Upper lobe of right lung (tissue), 1 donor: ENCODE measurements at regions not wholly inside any gene's neighbourhood (a gene's known extent, or its start where the extent isn't known, plus 50 kb on each side); places are given as distances from the start of the nearest gene placed in this dataset.

ENCODE experiments used
- ATAC-seq: fragments of 200-7000 bp; cut with Tn5 transposase; one replicate; pipeline ENCODE4 v1.9.1; 2020; ENCODE audit warnings: mild to moderate bottlenecking, moderate library complexity
- DNase-seq: peaks from one replicate; pipeline ENCODE4 v3.0.0-alpha.2; 2020
- H3K27ac ChIP-seq: fragments of 200-600 bp; one replicate; pipeline ENCODE4 v1.8.0; 2022
- H3K27me3 ChIP-seq: fragments of 200-600 bp; one replicate; pipeline ENCODE4 v1.8.0; 2022; ENCODE audit warnings: mild to moderate bottlenecking
- H3K36me3 ChIP-seq: fragments of 200-600 bp; one replicate; pipeline ENCODE4 v1.8.0; 2022
- H3K4me1 ChIP-seq: fragments of 200-600 bp; one replicate; pipeline ENCODE4 v1.8.0; 2022
- H3K4me3 ChIP-seq: fragments of 200-600 bp; one replicate; pipeline ENCODE4 v1.8.0; 2022; ENCODE audit warnings: mild to moderate bottlenecking
- H3K9me3 ChIP-seq: fragments of 200-600 bp; one replicate; pipeline ENCODE4 v1.8.0; 2022
- CTCF ChIP-seq: fragments of 200-600 bp; IDR thresholded peaks from one replicate; pipeline ENCODE4 v1.8.0; 2022; ENCODE audit warnings: antibody characterized with exemption
- intact Hi-C: fragments of 100-400 bp; cut with DNase I; formaldehyde crosslinking; loops from one replicate; pipeline ENCODE4 v1.11.0; 2022
- donor health status: DM: no; HTN: yes; CAD: no; lungs with severe emphysema.

GRCh38 chr3:21138085-21138484, 612.9 kb downstream of the ZNF385D start:
- no peak for TF ChIP-seq CTCF
- Histone ChIP-seq H3K27ac (no peak overlapping the region), H3K36me3 (no peaks in the 10 kb centered on the region), H3K9me3 (no peaks in the 10 kb centered on the region), H3K4me3 (no peak overlapping the region), H3K27me3 (no peaks in the 10 kb centered on the region), H3K4me1 (no peaks in the 10 kb centered on the region)
- ATAC-seq (no peak), DNase-seq (no peak)
- intact Hi-C loops, result no loop called here

GRCh38 chr3:21132896-21133295, 618.1 kb downstream of the ZNF385D start:
- Histone ChIP-seq H3K27me3 (no peaks in the 10 kb centered on the region), H3K36me3 (no peaks in the 10 kb centered on the region), H3K4me3 (no peak overlapping the region), H3K9me3 (no peaks in the 10 kb centered on the region), H3K27ac (no peak overlapping the region), H3K4me1 (no peaks in the 10 kb centered on the region)
- ATAC-seq, result no peak
- DNase-seq, result no peak
- intact Hi-C loops, result no loop called here
- TF ChIP-seq CTCF, result no peak

- H3K27me3 ChIP-seq, result no peaks in the 10 kb centered on the region
- no peak for TF ChIP-seq CTCF
Observed at GRCh38 chr3:21120826-21121225, 630.2 kb downstream of the ZNF385D start.

GRCh38 chr3:21117370-21117769, 633.6 kb downstream of the ZNF385D start:
- H3K36me3 ChIP-seq, result no peaks in the 10 kb centered on the region
- DNase-seq (no peak), ATAC-seq (peak; percentile 50)
- no peak overlapping the region for H3K27ac ChIP-seq
- no peaks in the 10 kb centered on the region for H3K4me1 ChIP-seq
- no peak for TF ChIP-seq CTCF
- no peaks in the 10 kb centered on the region for H3K9me3 ChIP-seq
- intact Hi-C loops, result no loop called here
- no peak overlapping the region for H3K4me3 ChIP-seq
- no peaks in the 10 kb centered on the region for H3K27me3 ChIP-seq

More at GRCh38 chr3:21120826-21121225, 630.2 kb downstream of the ZNF385D start:
- ATAC-seq (no peak), DNase-seq (no peak)
- Histone ChIP-seq H3K27ac (no peak overlapping the region), H3K4me3 (no peak overlapping the region), H3K9me3 (no peaks in the 10 kb centered on the region), H3K4me1 (no peaks in the 10 kb centered on the region), H3K36me3 (no peaks in the 10 kb centered on the region)
- intact Hi-C loops, result no loop called here

- H3K36me3 ChIP-seq, result no peaks in the 10 kb centered on the region
- H3K27ac ChIP-seq, result no peak overlapping the region
- H3K27me3 ChIP-seq, result no peaks in the 10 kb centered on the region
- ATAC-seq, result no peak
- no peaks in the 10 kb centered on the region for H3K4me1 ChIP-seq
- intact Hi-C loops, result no loop called here
- no peak for TF ChIP-seq CTCF
- DNase-seq, result no peak
- no peak overlapping the region for H3K4me3 ChIP-seq
- H3K9me3 ChIP-seq, result no peaks in the 10 kb centered on the region
Observed at GRCh38 chr3:21109056-21109455, 642.0 kb downstream of the ZNF385D start.

GRCh38 chr3:21105784-21106183, 645.2 kb downstream of the ZNF385D start:
- Histone ChIP-seq H3K4me3 (no peak overlapping the region), H3K4me1 (no peaks in the 10 kb centered on the region), H3K9me3 (no peaks in the 10 kb centered on the region), H3K27me3 (no peaks in the 10 kb centered on the region), H3K36me3 (no peaks in the 10 kb centered on the region), H3K27ac (no peak overlapping the region)
- DNase-seq (no peak), ATAC-seq (no peak)
- intact Hi-C loops, result no loop called here
- no peak for TF ChIP-seq CTCF
